ENCODE measurements at regions not wholly inside any gene's neighbourhood (a gene's known extent, or its start where the extent isn't known, plus 50 kb on each side); places are given as distances from the start of the nearest gene placed in this dataset.

DNA sequence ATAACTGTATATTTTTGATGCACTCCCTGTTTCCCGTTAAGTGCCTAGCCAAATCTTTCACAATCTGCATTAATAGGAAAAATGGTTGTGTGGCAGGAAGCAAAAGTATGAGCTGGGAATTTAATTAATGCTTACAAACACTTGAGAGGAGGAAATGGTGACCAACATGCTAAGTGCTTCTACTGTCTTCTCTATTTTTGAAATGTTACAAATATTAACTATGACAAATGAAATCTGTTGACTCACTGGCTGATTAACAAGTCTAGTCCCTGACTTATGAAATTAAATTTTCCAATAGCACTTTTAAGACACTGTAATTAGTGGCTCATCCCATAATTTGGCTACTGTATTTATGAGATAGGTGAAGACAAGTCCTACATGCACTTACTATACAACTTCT, 446.9 kb upstream of the DPPA4 start:
- TF ChIP-seq, protein P1, sequence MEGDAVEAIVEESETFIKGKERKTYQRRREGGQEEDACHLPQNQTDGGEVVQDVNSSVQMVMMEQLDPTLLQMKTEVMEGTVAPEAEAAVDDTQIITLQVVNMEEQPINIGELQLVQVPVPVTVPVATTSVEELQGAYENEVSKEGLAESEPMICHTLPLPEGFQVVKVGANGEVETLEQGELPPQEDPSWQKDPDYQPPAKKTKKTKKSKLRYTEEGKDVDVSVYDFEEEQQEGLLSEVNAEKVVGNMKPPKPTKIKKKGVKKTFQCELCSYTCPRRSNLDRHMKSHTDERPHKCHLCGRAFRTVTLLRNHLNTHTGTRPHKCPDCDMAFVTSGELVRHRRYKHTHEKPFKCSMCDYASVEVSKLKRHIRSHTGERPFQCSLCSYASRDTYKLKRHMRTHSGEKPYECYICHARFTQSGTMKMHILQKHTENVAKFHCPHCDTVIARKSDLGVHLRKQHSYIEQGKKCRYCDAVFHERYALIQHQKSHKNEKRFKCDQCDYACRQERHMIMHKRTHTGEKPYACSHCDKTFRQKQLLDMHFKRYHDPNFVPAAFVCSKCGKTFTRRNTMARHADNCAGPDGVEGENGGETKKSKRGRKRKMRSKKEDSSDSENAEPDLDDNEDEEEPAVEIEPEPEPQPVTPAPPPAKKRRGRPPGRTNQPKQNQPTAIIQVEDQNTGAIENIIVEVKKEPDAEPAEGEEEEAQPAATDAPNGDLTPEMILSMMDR (IDR thresholded peaks at IDR 0.05) = no peak
- TF ChIP-seq POLR2A (IDR thresholded peaks at IDR 0.05) = no peak
